ENCODE measurements at regions not wholly inside any gene's neighbourhood (a gene's known extent, or its start where the extent isn't known, plus 50 kb on each side); places are given as distances from the start of the nearest gene placed in this dataset.

GRCh38 chr4:29908276-29908675 is 811.9 kb upstream of the PCDH7 start:
- TF ChIP-seq CTCF (IDR thresholded peaks at IDR 0.05) (no peak), POLR2A (IDR thresholded peaks at IDR 0.05) (no peak), POLR2AphosphoS5 (IDR thresholded peaks at IDR 0.05) (no peak)
